Posterior cingulate gyrus (tissue), 11 donors: ENCODE measurements at regions not wholly inside any gene's neighbourhood (a gene's known extent, or its start where the extent isn't known, plus 50 kb on each side); places are given as distances from the start of the nearest gene placed in this dataset.
"Not testable (repeated sequence)": the region's sequence is repeated elsewhere in the genome, so short reads cannot be mapped to it uniquely, and the experiment has no call there.

Source experiments
- DNase-seq, 10 donors: peaks; one replicate each; pipeline versions ENCODE4 v3.0.0 to v3.0.0-alpha.2; 2020 to 2021; ENCODE audit warnings: mixed read lengths in 3 of 10
- intact Hi-C: fragments of 100-400 bp; cut with DNase I; formaldehyde crosslinking; loops from one replicate; pipeline ENCODE4 v1.15.1; 2023

- intact Hi-C loops, DNase-seq: not testable (repeated sequence)
Measured at GRCh38 chr4:19470001-19470400, 781.7 kb upstream of the SLIT2 start.

- DNase-seq: no peak
- intact Hi-C loops: no loop called here
Measured at GRCh38 chr4:19462117-19462516, 789.6 kb upstream of the SLIT2 start.

GRCh38 chr4:19455850-19456602, 795.7 kb upstream of the SLIT2 start:
- no peak for DNase-seq

GRCh38 chr4:19455196-19455595, 796.5 kb upstream of the SLIT2 start:
- intact Hi-C loops: no loop called here
- DNase-seq: no peak

More at GRCh38 chr4:19455850-19456602, 795.7 kb upstream of the SLIT2 start:
- intact Hi-C loops: no loop called here

- intact Hi-C loops: no loop called here
- DNase-seq: no peak
Measured at GRCh38 chr4:19438233-19438632, 813.5 kb upstream of the SLIT2 start.

GRCh38 chr4:19437008-19437407, 814.7 kb upstream of the SLIT2 start:
- no peak for DNase-seq
- intact Hi-C loops: no loop called here

GRCh38 chr4:19429684-19430083, 822.0 kb upstream of the SLIT2 start:
- intact Hi-C loops: no loop called here

GRCh38 chr4:19425146-19425545, 826.6 kb upstream of the SLIT2 start:
- DNase-seq: no peak
- intact Hi-C loops: no loop called here

More at GRCh38 chr4:19429684-19430083, 822.0 kb upstream of the SLIT2 start:
- peak in 1 of 10 donors; percentile 44 for DNase-seq

GRCh38 chr4:19417256-19417655, 834.4 kb upstream of the SLIT2 start:
- intact Hi-C loops: no loop called here
- DNase-seq: no peak

- DNase-seq: no peak
- intact Hi-C loops: no loop called here
Measured at GRCh38 chr4:19416146-19416545, 835.6 kb upstream of the SLIT2 start.

- intact Hi-C loops: no loop called here
- DNase-seq: no peak
Measured at GRCh38 chr4:19408490-19408889, 843.2 kb upstream of the SLIT2 start.

- intact Hi-C loops: no loop called here
Measured at GRCh38 chr4:19406789-19407188, 844.9 kb upstream of the SLIT2 start.

GRCh38 chr4:19403786-19404370, 847.8 kb upstream of the SLIT2 start:
- intact Hi-C loops: no loop called here
- DNase-seq: no peak

More at GRCh38 chr4:19406789-19407188, 844.9 kb upstream of the SLIT2 start:
- DNase-seq: no peak

GRCh38 chr4:19402581-19403065, 849.1 kb upstream of the SLIT2 start:
- no peak for DNase-seq
- intact Hi-C loops: no loop called here

GRCh38 chr4:19401301-19402080, 850.2 kb upstream of the SLIT2 start:
- intact Hi-C loops: no loop called here
- no peak for DNase-seq

GRCh38 chr4:19400820-19401219, 850.9 kb upstream of the SLIT2 start:
- intact Hi-C loops: no loop called here
- no peak for DNase-seq

GRCh38 chr4:19399001-19399400, 852.7 kb upstream of the SLIT2 start:
- intact Hi-C loops: no loop called here
- no peak for DNase-seq

GRCh38 chr4:19386786-19387185, 864.9 kb upstream of the SLIT2 start:
- no peak for DNase-seq
- intact Hi-C loops: no loop called here

- DNase-seq: no peak
- intact Hi-C loops: no loop called here
Measured at GRCh38 chr4:19382993-19383756, 868.5 kb upstream of the SLIT2 start.

- intact Hi-C loops: no loop called here
- DNase-seq: no peak
Measured at GRCh38 chr4:19381068-19381467, 870.6 kb upstream of the SLIT2 start.

GRCh38 chr4:19380600-19380999, 871.1 kb upstream of the SLIT2 start:
- intact Hi-C loops: no loop called here
- no peak for DNase-seq
